Upper lobe of right lung (tissue), 1 donor: ENCODE measurements at regions not wholly inside any gene's neighbourhood (a gene's known extent, or its start where the extent isn't known, plus 50 kb on each side); places are given as distances from the start of the nearest gene placed in this dataset.

Experiments used
- ATAC-seq: fragments of 200-7000 bp; cut with Tn5 transposase; one replicate; pipeline ENCODE4 v1.9.1; 2020; ENCODE audit warnings: mild to moderate bottlenecking, moderate library complexity
- DNase-seq: peaks from one replicate; pipeline ENCODE4 v3.0.0-alpha.2; 2020
- H3K27ac ChIP-seq: fragments of 200-600 bp; one replicate; pipeline ENCODE4 v1.8.0; 2022
- H3K27me3 ChIP-seq: fragments of 200-600 bp; one replicate; pipeline ENCODE4 v1.8.0; 2022; ENCODE audit warnings: mild to moderate bottlenecking
- H3K36me3 ChIP-seq: fragments of 200-600 bp; one replicate; pipeline ENCODE4 v1.8.0; 2022
- H3K4me1 ChIP-seq: fragments of 200-600 bp; one replicate; pipeline ENCODE4 v1.8.0; 2022
- H3K4me3 ChIP-seq: fragments of 200-600 bp; one replicate; pipeline ENCODE4 v1.8.0; 2022; ENCODE audit warnings: mild to moderate bottlenecking
- H3K9me3 ChIP-seq: fragments of 200-600 bp; one replicate; pipeline ENCODE4 v1.8.0; 2022
- intact Hi-C: fragments of 100-400 bp; cut with DNase I; formaldehyde crosslinking; loops from one replicate; pipeline ENCODE4 v1.11.0; 2022
- TF ChIP-seq, protein P1 (sequence below): fragments of 200-600 bp; IDR thresholded peaks from one replicate; pipeline ENCODE4 v1.8.0; 2022; ENCODE audit warnings: antibody characterized with exemption
- donor health status: DM: no; HTN: yes; CAD: no; lungs with severe emphysema.

- no peak for ATAC-seq
- intact Hi-C loops, result no loop called here
- DNase-seq, result no peak
These were observed 1623.1 kb downstream of the SLITRK5 start for GRCh38 chr13:89294115-89294867.

DNA sequence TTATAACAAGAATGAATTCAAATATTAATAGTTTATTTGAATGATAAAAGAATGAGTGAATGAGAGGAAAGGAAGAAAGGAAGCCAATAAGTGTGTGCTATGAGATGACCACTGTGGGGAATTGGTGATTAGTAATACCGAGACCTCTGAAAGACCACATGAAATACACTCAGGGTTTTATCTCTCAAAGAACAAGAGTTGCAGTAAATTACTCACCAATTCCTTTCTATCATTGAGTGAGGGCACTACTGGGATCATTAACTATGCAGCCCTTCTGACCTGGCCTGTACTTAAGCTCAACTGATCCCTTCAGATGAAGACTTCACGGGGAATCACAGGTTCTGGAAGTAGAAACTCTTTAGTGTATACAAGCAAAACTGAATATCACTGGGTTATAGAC, 1636.1 kb downstream of the SLITRK5 start:
- H3K27me3 ChIP-seq, result no peaks in the 10 kb centered on the region
- H3K4me3 ChIP-seq, result no peak overlapping the region
- TF ChIP-seq, protein P1, sequence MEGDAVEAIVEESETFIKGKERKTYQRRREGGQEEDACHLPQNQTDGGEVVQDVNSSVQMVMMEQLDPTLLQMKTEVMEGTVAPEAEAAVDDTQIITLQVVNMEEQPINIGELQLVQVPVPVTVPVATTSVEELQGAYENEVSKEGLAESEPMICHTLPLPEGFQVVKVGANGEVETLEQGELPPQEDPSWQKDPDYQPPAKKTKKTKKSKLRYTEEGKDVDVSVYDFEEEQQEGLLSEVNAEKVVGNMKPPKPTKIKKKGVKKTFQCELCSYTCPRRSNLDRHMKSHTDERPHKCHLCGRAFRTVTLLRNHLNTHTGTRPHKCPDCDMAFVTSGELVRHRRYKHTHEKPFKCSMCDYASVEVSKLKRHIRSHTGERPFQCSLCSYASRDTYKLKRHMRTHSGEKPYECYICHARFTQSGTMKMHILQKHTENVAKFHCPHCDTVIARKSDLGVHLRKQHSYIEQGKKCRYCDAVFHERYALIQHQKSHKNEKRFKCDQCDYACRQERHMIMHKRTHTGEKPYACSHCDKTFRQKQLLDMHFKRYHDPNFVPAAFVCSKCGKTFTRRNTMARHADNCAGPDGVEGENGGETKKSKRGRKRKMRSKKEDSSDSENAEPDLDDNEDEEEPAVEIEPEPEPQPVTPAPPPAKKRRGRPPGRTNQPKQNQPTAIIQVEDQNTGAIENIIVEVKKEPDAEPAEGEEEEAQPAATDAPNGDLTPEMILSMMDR, result no peak
- no peaks in the 10 kb centered on the region for H3K36me3 ChIP-seq
- H3K9me3 ChIP-seq, result no peaks in the 10 kb centered on the region
- intact Hi-C loops, result no loop called here
- no peaks in the 10 kb centered on the region for H3K4me1 ChIP-seq
- no peak for DNase-seq
- H3K27ac ChIP-seq, result no peak overlapping the region
- ATAC-seq, result no peak

More at GRCh38 chr13:89294115-89294867, 1623.1 kb downstream of the SLITRK5 start:
- no peaks in the 10 kb centered on the region for H3K4me1 ChIP-seq
- H3K9me3 ChIP-seq, result no peaks in the 10 kb centered on the region
- no peaks in the 10 kb centered on the region for H3K27me3 ChIP-seq
- no peaks in the 10 kb centered on the region for H3K36me3 ChIP-seq
- TF ChIP-seq, protein P1, result no peak
- H3K27ac ChIP-seq, result no peak overlapping the region
- H3K4me3 ChIP-seq, result no peak overlapping the region

DNA sequence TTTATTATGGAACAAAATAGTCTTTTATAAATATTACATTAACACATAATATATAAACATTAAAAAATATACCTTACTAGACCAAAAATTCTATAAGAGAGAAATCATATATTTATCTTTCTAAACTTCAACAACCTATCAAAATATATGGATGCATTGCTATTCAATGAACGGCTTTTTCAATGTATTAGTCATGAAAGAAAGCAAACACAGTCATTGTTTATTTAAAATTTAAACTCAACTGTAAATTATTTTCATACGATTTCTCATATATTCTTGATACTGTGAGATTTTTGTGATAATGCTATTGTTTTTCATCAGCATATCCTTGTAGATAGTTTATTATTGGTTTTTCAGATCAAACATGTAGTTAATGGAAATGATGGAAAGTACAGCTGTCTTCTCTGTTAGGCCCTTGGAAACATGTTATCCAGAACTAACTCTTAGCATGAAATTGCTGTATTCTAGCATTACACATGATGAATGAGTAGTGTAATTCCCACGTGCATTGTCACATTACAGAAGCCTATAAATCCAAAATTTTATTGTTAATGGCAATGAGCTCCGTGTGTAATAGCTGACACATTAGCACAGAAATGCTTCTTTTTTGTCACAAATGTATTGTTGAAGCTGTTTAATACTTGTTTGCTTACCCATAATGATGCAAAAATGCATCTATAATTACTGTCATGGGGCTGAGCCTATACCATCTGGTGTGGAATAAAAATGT, 1639.9 kb downstream of the SLITRK5 start:
- H3K27me3 ChIP-seq, result no peaks in the 10 kb centered on the region
- no peaks in the 10 kb centered on the region for H3K36me3 ChIP-seq
- H3K27ac ChIP-seq, result no peak overlapping the region
- DNase-seq, result no peak
- intact Hi-C loops, result no loop called here
- H3K4me1 ChIP-seq, result no peaks in the 10 kb centered on the region
- no peak overlapping the region for H3K4me3 ChIP-seq
- TF ChIP-seq, protein P1, result no peak
- no peaks in the 10 kb centered on the region for H3K9me3 ChIP-seq
- ATAC-seq, result no peak

- H3K4me3 ChIP-seq, result no peak overlapping the region
- no peak overlapping the region for H3K27ac ChIP-seq
- no peaks in the 10 kb centered on the region for H3K4me1 ChIP-seq
- intact Hi-C loops, result no loop called here
- DNase-seq, result no peak
- TF ChIP-seq, protein P1, result no peak
- no peaks in the 10 kb centered on the region for H3K36me3 ChIP-seq
- H3K9me3 ChIP-seq, result no peaks in the 10 kb centered on the region
- no peaks in the 10 kb centered on the region for H3K27me3 ChIP-seq
- ATAC-seq, result no peak
These were observed 1644.1 kb downstream of the SLITRK5 start for GRCh38 chr13:89315287-89315686.

GRCh38 chr13:89322466-89322865, 1651.3 kb downstream of the SLITRK5 start:
- no peak for ATAC-seq
- no peak for DNase-seq
- Histone ChIP-seq H3K4me3 (no peak overlapping the region), H3K4me1 (no peaks in the 10 kb centered on the region), H3K27me3 (no peaks in the 10 kb centered on the region), H3K9me3 (no peaks in the 10 kb centered on the region), H3K36me3 (no peaks in the 10 kb centered on the region), H3K27ac (no peak overlapping the region)
- TF ChIP-seq, protein P1, result no peak
- intact Hi-C loops, result no loop called here
